ENCODE measurements at regions not wholly inside any gene's neighbourhood (a gene's known extent, or its start where the extent isn't known, plus 50 kb on each side); places are given as distances from the start of the nearest gene placed in this dataset.
"Not testable (repeated sequence)": the region's sequence is repeated elsewhere in the genome, so short reads cannot be mapped to it uniquely, and the experiment has no call there.

DNA sequence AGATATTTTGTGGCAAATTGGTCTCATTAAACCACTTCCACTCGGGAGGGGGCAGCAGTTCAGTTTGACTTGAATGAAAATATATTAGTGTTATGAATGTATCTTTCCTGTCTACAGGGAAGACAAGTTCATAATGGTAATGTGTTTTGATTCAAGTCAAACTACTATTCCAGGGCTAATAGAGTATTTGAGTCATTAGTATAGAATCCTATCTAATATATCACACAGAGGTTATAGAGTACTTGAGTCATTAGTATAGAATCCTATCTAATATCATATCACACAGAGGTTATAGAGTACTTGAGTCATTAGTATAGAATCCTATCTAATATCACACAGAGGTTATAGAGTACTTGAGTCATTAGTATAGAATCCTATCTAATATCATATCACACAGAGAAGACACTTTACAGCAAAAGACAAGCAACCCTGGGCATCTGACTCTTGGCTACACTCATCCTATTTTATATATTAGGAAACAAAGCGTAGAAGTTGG is 199.7 kb upstream of the MAGI2 start:
- H3K4me1 Mint-ChIP-seq (ENCODE audit: low read depth): no peaks in the 10 kb centered on the region
- H3K4me3 Mint-ChIP-seq: no peak overlapping the region
- H3K36me3 Mint-ChIP-seq (ENCODE audit: insufficient read depth): no peaks in the 10 kb centered on the region
- H3K9me3 Mint-ChIP-seq: peaks cover 6% of the 10 kb centered on the region
- no peak for DNase-seq
- H3K27me3 Mint-ChIP-seq (ENCODE audit: low read depth): no peaks in the 10 kb centered on the region
- ATAC-seq: no peak

DNA sequence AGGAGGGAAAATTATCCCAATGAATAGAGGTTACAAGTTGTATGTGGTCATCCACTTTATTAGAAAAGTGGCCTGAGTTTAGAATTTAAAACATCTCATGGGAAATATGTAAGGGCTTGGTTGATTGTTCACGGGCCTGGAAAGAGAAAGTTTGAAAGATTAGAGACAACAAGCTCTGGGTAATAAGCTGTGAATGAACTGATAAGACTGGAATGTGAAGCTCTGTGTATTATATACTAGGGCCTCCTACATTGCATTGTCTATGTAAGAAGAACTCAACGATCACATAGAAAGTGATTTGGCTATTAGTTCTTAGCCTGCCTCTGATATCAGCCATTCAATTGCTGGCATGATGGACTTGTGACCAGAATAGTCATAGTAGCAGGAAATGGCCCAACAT is 199.2 kb upstream of the MAGI2 start:
- Mint-ChIP-seq H3K36me3 (ENCODE audit: insufficient read depth) (no peaks in the 10 kb centered on the region), H3K9me3 (peaks cover 6% of the 10 kb centered on the region), H3K4me1 (ENCODE audit: low read depth) (no peaks in the 10 kb centered on the region), H3K4me3 (no peak overlapping the region), H3K27me3 (ENCODE audit: low read depth) (no peaks in the 10 kb centered on the region)
- DNase-seq: no peak
- no peak for ATAC-seq

DNA sequence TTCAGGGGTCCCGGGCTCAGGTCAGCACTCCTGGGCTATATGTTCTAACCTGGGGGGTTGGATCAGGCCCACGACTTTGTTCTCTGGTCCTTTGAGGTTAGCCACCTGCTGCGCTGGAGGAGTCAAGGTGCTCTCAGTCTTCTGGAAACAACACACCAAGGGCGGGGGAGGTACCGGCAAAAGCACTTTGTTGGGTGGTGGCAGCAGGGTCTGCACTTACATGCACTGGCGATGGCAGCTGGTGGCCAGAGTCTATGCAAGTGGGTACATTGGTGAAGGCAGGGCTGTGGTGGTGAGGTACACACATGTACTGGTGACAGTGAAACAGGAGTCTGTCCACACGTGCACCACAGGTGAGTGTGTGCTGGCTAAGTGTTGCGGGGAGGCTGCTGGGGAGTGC is 194.2 kb upstream of the MAGI2 start:
- DNase-seq: no peak
- Mint-ChIP-seq H3K27me3 (ENCODE audit: low read depth) (no peaks in the 10 kb centered on the region), H3K4me3 (no peak overlapping the region), H3K4me1 (ENCODE audit: low read depth) (no peaks in the 10 kb centered on the region), H3K9me3 (peaks cover 3% of the 10 kb centered on the region), H3K36me3 (ENCODE audit: insufficient read depth) (no peaks in the 10 kb centered on the region)
- no peak for ATAC-seq

DNA sequence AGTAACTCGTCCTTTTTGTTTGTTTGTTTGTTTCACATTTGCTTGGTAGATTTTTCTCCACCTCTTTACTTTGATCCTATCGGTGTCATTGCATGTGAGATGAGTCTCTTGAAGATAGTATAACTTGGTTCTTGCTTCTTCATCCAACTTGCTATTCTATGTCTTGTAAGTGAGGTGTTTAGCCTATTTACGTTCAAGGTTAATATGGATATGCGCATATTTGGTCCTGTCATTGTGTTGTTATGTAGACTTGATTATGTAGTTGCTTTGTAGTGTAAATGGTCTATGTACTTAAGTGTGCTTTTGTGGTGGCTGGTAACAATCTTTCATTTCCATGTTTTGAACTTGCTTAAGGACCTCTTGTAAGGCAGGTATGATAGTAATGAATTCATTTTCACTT is 192.8 kb upstream of the MAGI2 start:
- no peaks in the 10 kb centered on the region for H3K4me1 Mint-ChIP-seq (ENCODE audit: low read depth)
- H3K36me3 Mint-ChIP-seq (ENCODE audit: insufficient read depth): no peaks in the 10 kb centered on the region
- no peak overlapping the region for H3K4me3 Mint-ChIP-seq
- DNase-seq: no peak
- ATAC-seq: no peak
- H3K27me3 Mint-ChIP-seq (ENCODE audit: low read depth): no peaks in the 10 kb centered on the region
- H3K9me3 Mint-ChIP-seq: peaks cover 3% of the 10 kb centered on the region

DNA sequence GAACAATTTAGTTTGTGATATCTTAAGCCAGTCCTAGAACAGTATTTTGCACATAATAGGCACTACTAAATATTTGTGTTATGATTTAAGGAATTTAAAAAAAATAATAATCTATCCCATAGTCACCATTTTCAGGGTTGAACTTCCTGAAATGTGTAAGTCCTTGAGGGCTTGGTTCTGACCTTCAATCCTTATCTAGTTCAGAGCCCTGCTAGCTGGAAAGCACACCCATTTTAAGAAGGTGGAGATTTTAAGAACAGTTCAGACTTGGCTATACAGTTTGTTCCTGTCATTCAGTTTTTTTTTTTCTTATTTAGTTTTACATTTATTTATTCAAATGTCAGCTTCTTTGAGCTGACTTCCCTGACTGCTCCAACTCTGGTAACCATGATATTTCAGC is 183.4 kb upstream of the MAGI2 start:
- ATAC-seq: no peak
- Mint-ChIP-seq H3K4me1 (ENCODE audit: low read depth) (no peaks in the 10 kb centered on the region), H3K9me3 (peaks cover 5% of the 10 kb centered on the region), H3K36me3 (ENCODE audit: insufficient read depth) (no peaks in the 10 kb centered on the region), H3K27me3 (ENCODE audit: low read depth) (no peaks in the 10 kb centered on the region), H3K4me3 (no peak overlapping the region)
- no peak for DNase-seq

DNA sequence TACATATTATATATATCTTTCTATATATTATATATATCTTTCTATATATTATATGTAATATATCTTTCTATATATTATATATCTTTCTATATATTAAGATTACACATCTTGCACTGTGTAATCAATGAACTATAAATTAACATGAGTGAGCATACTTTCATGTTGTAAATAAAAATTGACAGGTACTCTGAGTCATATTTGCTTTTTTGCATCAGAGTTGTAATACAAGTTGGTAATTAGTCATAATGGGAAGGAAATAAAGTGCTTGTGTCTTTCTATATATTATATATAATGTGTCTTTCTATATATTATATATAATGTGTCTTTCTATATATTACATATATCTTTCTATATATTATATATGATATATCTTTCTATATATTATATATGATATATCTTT is 172.5 kb upstream of the MAGI2 start:
- DNase-seq; H3K9me3 Mint-ChIP-seq; H3K4me3 Mint-ChIP-seq; H3K4me1 Mint-ChIP-seq (ENCODE audit: low read depth); ATAC-seq; H3K36me3 Mint-ChIP-seq (ENCODE audit: insufficient read depth); H3K27me3 Mint-ChIP-seq (ENCODE audit: low read depth): not testable (repeated sequence)

DNA sequence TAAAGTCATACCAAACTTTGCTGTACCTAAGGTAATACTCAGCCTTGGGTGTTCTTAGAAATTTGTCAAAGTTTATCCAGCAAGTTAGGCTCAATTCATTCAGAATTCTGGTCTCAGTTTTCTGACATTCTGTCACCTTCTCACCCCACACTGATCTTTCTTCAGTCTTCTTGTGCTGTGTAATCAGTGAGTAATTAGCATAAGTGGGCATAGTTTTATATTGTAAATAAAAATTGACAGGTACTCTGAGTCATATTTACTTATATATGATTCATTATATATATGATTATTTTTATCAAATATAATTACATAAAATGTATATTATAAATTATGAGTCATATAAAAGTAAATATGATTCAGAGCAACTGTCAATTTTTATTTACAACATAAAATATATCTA is 170.9 kb upstream of the MAGI2 start:
- no peaks in the 10 kb centered on the region for H3K9me3 Mint-ChIP-seq
- H3K36me3 Mint-ChIP-seq (ENCODE audit: insufficient read depth): no peaks in the 10 kb centered on the region

DNA sequence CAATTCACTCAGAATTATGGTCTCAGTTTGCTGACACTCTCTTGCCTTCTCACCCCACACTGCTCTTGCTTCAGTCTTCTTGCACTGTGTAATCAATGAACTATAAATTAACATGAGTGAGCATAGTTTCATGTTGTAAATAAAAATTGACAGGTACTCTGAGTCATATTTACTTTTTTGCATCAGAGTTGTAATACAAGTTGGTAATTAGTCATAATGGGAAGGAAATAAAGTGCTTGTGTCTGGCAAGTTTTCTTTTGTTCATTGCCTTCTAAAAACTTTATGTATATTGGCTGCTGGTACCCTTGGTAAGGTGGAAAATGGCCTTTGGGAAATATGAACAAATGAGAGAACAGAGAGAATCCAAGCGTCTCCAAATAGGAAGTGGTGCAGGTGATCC is 169.3 kb upstream of the MAGI2 start:
- H3K4me3 Mint-ChIP-seq: no peak overlapping the region

More for the DNA sequence above, 170.9 kb upstream of the MAGI2 start:
- ATAC-seq: no peak
- no peak for DNase-seq
- H3K4me1 Mint-ChIP-seq (ENCODE audit: low read depth): no peaks in the 10 kb centered on the region
- H3K4me3 Mint-ChIP-seq: no peak overlapping the region
- H3K27me3 Mint-ChIP-seq (ENCODE audit: low read depth): no peaks in the 10 kb centered on the region

DNA sequence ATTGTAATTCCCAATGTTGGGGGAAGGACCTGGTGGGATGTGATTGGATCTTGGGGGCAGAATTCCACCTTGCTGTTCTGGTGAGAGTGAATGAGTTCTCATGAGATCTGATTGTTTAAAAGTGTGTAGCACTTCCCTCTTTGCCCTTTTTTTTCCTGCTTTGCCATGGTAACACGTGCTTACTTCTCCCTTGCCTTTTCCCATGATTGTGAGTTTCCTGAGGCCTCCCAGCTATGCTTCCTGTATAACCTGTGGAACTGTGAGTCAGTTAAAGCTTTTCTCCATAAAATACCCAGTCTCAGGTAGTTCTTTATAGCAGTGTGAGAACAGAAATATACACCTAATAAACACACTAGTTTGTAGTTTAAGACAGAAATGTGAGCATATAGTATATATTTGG is 166.8 kb upstream of the MAGI2 start:
- Mint-ChIP-seq H3K36me3 (ENCODE audit: insufficient read depth) (no peaks in the 10 kb centered on the region), H3K4me3 (no peak overlapping the region), H3K9me3 (peaks cover 4% of the 10 kb centered on the region), H3K27me3 (ENCODE audit: low read depth) (no peaks in the 10 kb centered on the region), H3K4me1 (ENCODE audit: low read depth) (no peaks in the 10 kb centered on the region)
- DNase-seq: no peak
- no peak for ATAC-seq

More for the DNA sequence above, 169.3 kb upstream of the MAGI2 start:
- H3K27me3 Mint-ChIP-seq (ENCODE audit: low read depth): no peaks in the 10 kb centered on the region
- no peaks in the 10 kb centered on the region for H3K4me1 Mint-ChIP-seq (ENCODE audit: low read depth)
- no peaks in the 10 kb centered on the region for H3K36me3 Mint-ChIP-seq (ENCODE audit: insufficient read depth)
- DNase-seq (no peak), ATAC-seq (no peak)
- H3K9me3 Mint-ChIP-seq: peaks cover 4% of the 10 kb centered on the region

DNA sequence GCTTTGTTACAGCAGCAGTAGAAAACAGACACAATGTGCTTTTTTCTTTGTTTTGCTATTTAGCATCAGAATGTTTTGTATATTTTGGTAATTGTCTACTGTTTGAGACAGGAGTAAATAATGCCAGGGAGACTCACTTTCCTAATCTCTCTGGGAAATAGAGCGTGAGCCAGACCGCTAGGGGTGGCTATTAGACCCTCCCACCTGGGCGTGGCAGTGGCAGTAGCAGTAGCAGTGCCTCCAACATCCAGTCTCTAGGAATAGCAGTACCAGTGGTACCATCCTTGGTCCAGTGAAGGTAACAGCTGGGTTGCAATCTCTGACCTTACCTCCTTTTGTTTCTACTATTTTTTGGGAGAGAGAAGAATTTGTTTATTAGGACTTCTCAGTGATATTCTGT is 165.7 kb upstream of the MAGI2 start:
- no peak for ATAC-seq
- H3K36me3 Mint-ChIP-seq (ENCODE audit: insufficient read depth): no peaks in the 10 kb centered on the region
- no peaks in the 10 kb centered on the region for H3K4me1 Mint-ChIP-seq (ENCODE audit: low read depth)
- H3K27me3 Mint-ChIP-seq (ENCODE audit: low read depth): no peaks in the 10 kb centered on the region
- no peak for DNase-seq
- no peak overlapping the region for H3K4me3 Mint-ChIP-seq
- peaks cover 4% of the 10 kb centered on the region for H3K9me3 Mint-ChIP-seq

DNA sequence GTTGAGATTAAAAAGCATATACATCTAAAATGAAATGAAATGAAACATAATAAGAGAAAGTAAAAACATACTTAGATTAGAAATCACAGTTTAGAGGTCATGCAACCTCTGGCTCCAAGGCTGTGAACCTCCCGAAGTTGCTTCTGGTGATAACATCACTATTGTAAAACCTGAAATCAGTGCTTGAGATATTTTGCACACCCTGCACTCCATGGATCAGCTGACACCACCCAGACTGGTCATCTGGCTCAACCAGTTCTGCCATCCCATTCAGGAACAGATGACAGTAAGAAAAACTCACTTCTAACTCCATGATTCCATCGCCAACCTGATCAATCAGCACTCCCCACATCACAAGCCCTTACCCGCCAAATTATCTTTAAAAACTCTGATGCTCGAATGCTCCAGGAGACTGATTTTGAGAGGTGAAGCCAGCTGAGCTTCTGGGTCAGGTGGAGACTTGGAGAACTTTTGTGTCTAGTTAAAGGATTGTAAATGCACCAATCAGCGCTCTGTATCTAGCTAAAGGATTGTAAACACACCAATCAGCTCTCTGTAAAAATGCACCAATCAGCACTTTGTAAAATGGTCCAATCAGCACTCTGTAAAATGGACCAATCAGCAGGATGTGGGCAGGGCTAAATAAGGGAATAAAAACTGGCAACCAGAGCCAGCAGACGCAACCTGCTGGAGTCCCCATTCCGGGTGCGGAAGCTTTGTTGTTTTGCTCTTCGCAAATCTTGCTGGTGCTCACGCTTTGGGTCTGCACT is 162.6 kb upstream of the MAGI2 start:
- DNase-seq: no peak
- Mint-ChIP-seq H3K27me3 (ENCODE audit: low read depth) (no peaks in the 10 kb centered on the region), H3K9me3 (peaks cover 4% of the 10 kb centered on the region), H3K4me3 (no peak overlapping the region), H3K36me3 (ENCODE audit: insufficient read depth) (no peaks in the 10 kb centered on the region), H3K4me1 (ENCODE audit: low read depth) (no peaks in the 10 kb centered on the region)
- ATAC-seq: no peak

DNA sequence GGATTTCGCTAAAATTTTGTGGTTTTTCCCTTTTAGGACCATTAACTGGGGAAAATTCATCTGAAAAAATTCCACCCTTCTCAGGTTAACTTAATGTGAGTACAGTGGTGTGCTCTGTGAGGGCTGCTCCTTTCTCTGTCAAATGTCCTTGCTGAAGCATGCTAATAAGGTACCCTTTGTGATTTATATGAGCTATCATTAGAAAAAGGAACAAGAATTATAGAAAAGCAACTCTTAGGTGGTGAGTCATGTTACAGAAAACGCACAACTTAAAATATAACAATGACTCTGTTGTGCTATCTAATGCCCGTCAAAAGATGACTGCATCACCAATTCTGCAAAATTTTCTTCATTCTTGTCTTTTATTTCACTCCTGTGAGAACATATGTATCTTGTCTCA is 162.0 kb upstream of the MAGI2 start:
- ATAC-seq (no peak), DNase-seq (no peak)
- no peaks in the 10 kb centered on the region for H3K27me3 Mint-ChIP-seq (ENCODE audit: low read depth)

DNA sequence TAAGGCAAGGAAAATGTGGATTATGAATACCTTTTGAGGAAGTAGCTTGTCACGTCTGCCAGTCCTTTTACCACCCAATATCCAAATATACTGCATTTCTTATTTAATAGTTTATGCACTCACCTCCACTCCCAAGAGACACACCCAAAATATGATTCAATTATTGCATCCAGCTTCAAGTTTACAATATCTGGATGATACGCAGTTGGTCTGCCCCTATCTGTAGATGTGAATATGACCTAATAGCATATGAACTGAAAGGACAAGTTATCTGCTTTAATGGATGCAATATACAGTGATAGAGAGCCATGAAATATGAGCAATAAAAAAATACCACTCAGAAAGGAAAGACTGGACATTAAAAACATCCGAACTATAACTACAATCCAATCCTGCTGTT is 159.4 kb upstream of the MAGI2 start:
- no peak for ATAC-seq
- H3K4me1 Mint-ChIP-seq (ENCODE audit: low read depth): no peaks in the 10 kb centered on the region
- H3K4me3 Mint-ChIP-seq: no peak overlapping the region
- no peaks in the 10 kb centered on the region for H3K9me3 Mint-ChIP-seq
- H3K36me3 Mint-ChIP-seq (ENCODE audit: insufficient read depth): no peaks in the 10 kb centered on the region
- DNase-seq: no peak
- no peaks in the 10 kb centered on the region for H3K27me3 Mint-ChIP-seq (ENCODE audit: low read depth)

More for the DNA sequence above, 162.0 kb upstream of the MAGI2 start:
- Mint-ChIP-seq H3K9me3 (peaks cover 4% of the 10 kb centered on the region), H3K4me3 (no peak overlapping the region), H3K4me1 (ENCODE audit: low read depth) (no peaks in the 10 kb centered on the region), H3K36me3 (ENCODE audit: insufficient read depth) (no peaks in the 10 kb centered on the region)

DNA sequence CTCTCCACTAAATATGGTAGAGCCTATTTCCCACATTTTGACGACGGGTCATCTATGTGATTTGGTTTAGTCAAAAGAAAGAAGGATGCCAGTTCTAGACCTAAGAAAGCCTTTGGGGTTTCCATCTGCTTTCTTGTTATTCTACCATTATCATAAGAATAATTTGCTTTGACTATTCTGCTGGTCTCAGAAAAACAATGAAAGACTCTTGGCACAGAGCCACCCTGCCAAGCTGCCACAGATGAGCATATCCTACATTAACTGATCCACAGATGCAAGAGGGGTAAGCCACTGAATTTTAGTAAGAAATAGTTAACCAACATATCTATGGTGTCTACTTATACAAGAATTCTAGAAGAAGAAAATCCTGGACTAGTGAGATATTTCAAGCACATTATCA is 158.6 kb upstream of the MAGI2 start:
- no peaks in the 10 kb centered on the region for H3K4me1 Mint-ChIP-seq (ENCODE audit: low read depth)
- no peaks in the 10 kb centered on the region for H3K36me3 Mint-ChIP-seq (ENCODE audit: insufficient read depth)

DNA sequence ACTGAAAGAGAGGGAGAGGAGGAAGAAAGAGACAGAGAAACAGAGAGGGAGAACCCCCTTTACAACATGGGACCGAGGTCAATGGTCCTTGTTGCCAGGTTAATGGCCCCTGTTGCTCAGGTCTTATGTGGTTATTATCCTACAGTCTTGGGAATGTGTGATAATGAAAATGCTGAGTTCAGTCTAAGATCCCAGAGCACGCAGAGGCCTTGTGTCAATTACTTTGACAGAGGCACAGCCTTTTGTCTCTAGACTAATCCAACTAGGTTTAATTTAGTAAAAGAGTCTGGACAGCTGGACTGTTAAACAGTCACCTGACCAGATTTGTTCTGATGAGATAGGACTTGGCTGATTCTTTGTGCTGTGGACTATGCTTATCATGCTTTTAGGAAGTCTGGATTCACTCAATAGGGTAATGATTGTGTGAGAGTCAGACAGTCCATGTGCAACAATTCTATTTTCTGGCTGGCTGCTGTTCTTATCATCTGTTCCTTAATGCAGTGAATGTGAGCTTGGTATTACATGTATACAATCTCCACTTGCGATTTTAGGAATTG is 157.4 kb upstream of the MAGI2 start:
- no peak for DNase-seq
- H3K4me3 Mint-ChIP-seq: no peak overlapping the region
- peaks cover 3% of the 10 kb centered on the region for H3K9me3 Mint-ChIP-seq
- ATAC-seq: no peak
- H3K27me3 Mint-ChIP-seq (ENCODE audit: low read depth): no peaks in the 10 kb centered on the region
- no peaks in the 10 kb centered on the region for H3K4me1 Mint-ChIP-seq (ENCODE audit: low read depth)
- H3K36me3 Mint-ChIP-seq (ENCODE audit: insufficient read depth): no peaks in the 10 kb centered on the region

More for the DNA sequence above, 158.6 kb upstream of the MAGI2 start:
- Mint-ChIP-seq H3K4me3 (no peak overlapping the region), H3K9me3 (peaks cover under 1% of the 10 kb centered on the region), H3K27me3 (ENCODE audit: low read depth) (no peaks in the 10 kb centered on the region)
- DNase-seq (no peak), ATAC-seq (no peak)
